ENCODE measurements at regions not wholly inside any gene's neighbourhood (a gene's known extent, or its start where the extent isn't known, plus 50 kb on each side); places are given as distances from the start of the nearest gene placed in this dataset.

- H3K4me1 Mint-ChIP-seq = peaks cover 5 to 7% of the 10 kb centered on the region in 2 experiments
- Histone ChIP-seq H3K9ac (ENCODE audit: extremely low read depth, insufficient read length, low read length) (no peak overlapping the region), H3K23ac (ENCODE audit: insufficient read length, low read depth, low read length) (no peak overlapping the region), H3K9me3 (ENCODE audit: control insufficient read depth, low read depth, low read length) (no peaks in the 10 kb centered on the region), H4K20me1 (ENCODE audit: control insufficient read depth, insufficient read depth, insufficient read length) (no peaks in the 10 kb centered on the region), H2BK12ac (ENCODE audit: insufficient read length, low read depth, low read length) (no peak overlapping the region), H3K18ac (ENCODE audit: insufficient read length, low read depth, low read length) (no peak overlapping the region), H3K27me3 (ENCODE audit: insufficient read depth, low read length) (no peaks in the 10 kb centered on the region), H3K79me2 (ENCODE audit: insufficient read depth, low read length) (no peaks in the 10 kb centered on the region), H3K4ac (ENCODE audit: low read depth, low read length) (no peak overlapping the region), H4K8ac (replicated peaks; ENCODE audit: insufficient read length, low read depth, low read length) (no peak overlapping the region), H3T11ph (ENCODE audit: low read length) (no peak overlapping the region), H2AFZ (ENCODE audit: low read length) (no peak overlapping the region), H3K4me1 (ENCODE audit: insufficient read depth, low read length) (0 out of 2 replicates have a peak, but pooled peaks cover 3% of the 10 kb centered on the region), H2BK15ac (ENCODE audit: low read depth, low read length) (no peak overlapping the region), H3K27ac (ENCODE audit: insufficient read length, low read depth, low read length) (no peak overlapping the region), H2BK5ac (ENCODE audit: insufficient read length, low read length) (no peak overlapping the region), H3K79me1 (ENCODE audit: insufficient read depth, low read depth, low read length, poor library complexity, severe bottlenecking) (no peaks in the 10 kb centered on the region), H3K4me2 (ENCODE audit: insufficient read depth, insufficient read length, low read length) (no peak overlapping the region), H4K5ac (ENCODE audit: insufficient read length, low read depth, low read length) (no peak overlapping the region), H2AK5ac (ENCODE audit: insufficient read length, low read length) (no peak overlapping the region), H3K23me2 (ENCODE audit: insufficient read length, low read depth, low read length, poor library complexity, severe bottlenecking) (no peaks in the 10 kb centered on the region), H3K56ac (ENCODE audit: insufficient read length, low read depth, low read length) (no peak overlapping the region), H4K91ac (ENCODE audit: insufficient read length, low read depth, low read length) (no peak overlapping the region), H2BK20ac (ENCODE audit: low read depth, low read length, poor library complexity, severe bottlenecking) (no peak overlapping the region), H3K14ac (ENCODE audit: insufficient read depth, low read length) (no peak overlapping the region), H2BK120ac (ENCODE audit: low read depth, low read length, poor library complexity, severe bottlenecking) (no peak overlapping the region)
- H3K27me3 Mint-ChIP-seq (ENCODE audit: low read depth) = no peaks in the 10 kb centered on the region
- H3K36me3 Mint-ChIP-seq (ENCODE audit: insufficient read depth in 1 of 3, low read depth in 3 of 3) = no peaks in the 10 kb centered on the region
- TF ChIP-seq, protein P1, sequence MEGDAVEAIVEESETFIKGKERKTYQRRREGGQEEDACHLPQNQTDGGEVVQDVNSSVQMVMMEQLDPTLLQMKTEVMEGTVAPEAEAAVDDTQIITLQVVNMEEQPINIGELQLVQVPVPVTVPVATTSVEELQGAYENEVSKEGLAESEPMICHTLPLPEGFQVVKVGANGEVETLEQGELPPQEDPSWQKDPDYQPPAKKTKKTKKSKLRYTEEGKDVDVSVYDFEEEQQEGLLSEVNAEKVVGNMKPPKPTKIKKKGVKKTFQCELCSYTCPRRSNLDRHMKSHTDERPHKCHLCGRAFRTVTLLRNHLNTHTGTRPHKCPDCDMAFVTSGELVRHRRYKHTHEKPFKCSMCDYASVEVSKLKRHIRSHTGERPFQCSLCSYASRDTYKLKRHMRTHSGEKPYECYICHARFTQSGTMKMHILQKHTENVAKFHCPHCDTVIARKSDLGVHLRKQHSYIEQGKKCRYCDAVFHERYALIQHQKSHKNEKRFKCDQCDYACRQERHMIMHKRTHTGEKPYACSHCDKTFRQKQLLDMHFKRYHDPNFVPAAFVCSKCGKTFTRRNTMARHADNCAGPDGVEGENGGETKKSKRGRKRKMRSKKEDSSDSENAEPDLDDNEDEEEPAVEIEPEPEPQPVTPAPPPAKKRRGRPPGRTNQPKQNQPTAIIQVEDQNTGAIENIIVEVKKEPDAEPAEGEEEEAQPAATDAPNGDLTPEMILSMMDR (conservative IDR thresholded peaks at IDR 0.05) = no peak
- no peak overlapping the region for H3K27ac Mint-ChIP-seq
- H3K4me3 Mint-ChIP-seq = no peak overlapping the region
- DNase-seq = no peak
- H3K9me3 Mint-ChIP-seq = no peaks in the 10 kb centered on the region
- no CpG with 5 or more reads among the region's 1 CpG for WGBS (ENCODE audit: extremely low coverage, insufficient read length, low lambda C conversion rate)
Measured at GRCh38 chr1:100622506-100622905, 84.6 kb downstream of the GPR88 start.

All from H9 (cell line).